Muscle layer of duodenum (tissue), 2 donors: ENCODE measurements at regions not wholly inside any gene's neighbourhood (a gene's known extent, or its start where the extent isn't known, plus 50 kb on each side); places are given as distances from the start of the nearest gene placed in this dataset.

Experiments used
- H3K27ac ChIP-seq: one replicate; pipeline ENCODE4 v1.7.0; 2013; ENCODE audit warnings: mild to moderate bottlenecking, low read length
- H3K27me3 ChIP-seq: one replicate; pipeline ENCODE4 v1.7.0; 2013; ENCODE audit warnings: low read depth, mild to moderate bottlenecking, control low read depth, low read length
- H3K36me3 ChIP-seq, 2 donors: one replicate each; pipeline ENCODE4 v1.7.0; 2013; ENCODE audit warnings: low read length in 2 of 2, control low read depth in 1 of 2, mild to moderate bottlenecking in 1 of 2; ENCODE audit not compliant: insufficient read depth in 2 of 2, control insufficient read depth in 1 of 2
- H3K4me1 ChIP-seq, 2 donors: one replicate each; pipeline ENCODE4 v1.7.0; 2013; ENCODE audit warnings: low read length in 2 of 2, mild to moderate bottlenecking in 2 of 2, control low read depth in 1 of 2, moderate library complexity in 1 of 2; ENCODE audit not compliant: insufficient read depth in 2 of 2, control insufficient read depth in 1 of 2
- H3K4me3 ChIP-seq, 2 donors: one replicate each; pipeline ENCODE4 v1.7.0; 2013; ENCODE audit warnings: low read length in 2 of 2, low read depth in 1 of 2, mild to moderate bottlenecking in 1 of 2
- H3K9me3 ChIP-seq, 2 donors: one replicate each; pipeline ENCODE4 v1.7.0; 2013; ENCODE audit warnings: low read length in 2 of 2, control low read depth in 1 of 2, mild to moderate bottlenecking in 1 of 2; ENCODE audit not compliant: control insufficient read depth in 1 of 2
- donor health status: healthy.

GRCh38 chr6:62570372-62570771 is 284.3 kb upstream of the KHDRBS2 start:
- Histone ChIP-seq H3K36me3 (no peaks in the 10 kb centered on the region), H3K27ac (no peak overlapping the region), H3K27me3 (no peaks in the 10 kb centered on the region), H3K4me3 (no peak overlapping the region), H3K9me3 (no peaks in the 10 kb centered on the region), H3K4me1 (no peaks in the 10 kb centered on the region)

- Histone ChIP-seq H3K27ac (no peak overlapping the region), H3K27me3 (no peaks in the 10 kb centered on the region), H3K9me3 (no peaks in the 10 kb centered on the region), H3K4me3 (no peak overlapping the region), H3K36me3 (no peaks in the 10 kb centered on the region), H3K4me1 (no peaks in the 10 kb centered on the region)
Measured at GRCh38 chr6:62541502-62541901, 255.5 kb upstream of the KHDRBS2 start.

DNA sequence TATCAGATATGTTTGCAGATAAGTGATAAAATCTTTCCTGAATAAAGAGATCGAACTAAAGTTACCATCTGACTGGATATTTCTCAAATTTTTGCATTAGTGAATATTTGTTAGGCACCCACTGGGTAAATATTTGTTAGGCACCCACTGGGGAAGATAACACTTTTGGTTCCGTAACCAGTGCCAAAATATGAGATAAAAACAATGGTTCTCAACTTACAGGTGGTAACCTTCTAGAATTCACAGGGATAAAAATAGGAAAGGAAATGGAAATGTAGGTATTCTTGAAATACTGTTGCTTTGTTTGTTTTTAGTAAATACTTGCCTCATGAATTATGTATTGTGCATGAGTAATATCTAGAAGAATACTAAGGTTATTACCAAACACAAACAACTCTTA is 245.0 kb upstream of the KHDRBS2 start:
- Histone ChIP-seq H3K4me1 (no peaks in the 10 kb centered on the region), H3K27me3 (no peaks in the 10 kb centered on the region), H3K36me3 (no peaks in the 10 kb centered on the region), H3K27ac (no peak overlapping the region), H3K9me3 (peaks cover 3 to 7% of the 10 kb centered on the region in 2 donors), H3K4me3 (no peak overlapping the region)

DNA sequence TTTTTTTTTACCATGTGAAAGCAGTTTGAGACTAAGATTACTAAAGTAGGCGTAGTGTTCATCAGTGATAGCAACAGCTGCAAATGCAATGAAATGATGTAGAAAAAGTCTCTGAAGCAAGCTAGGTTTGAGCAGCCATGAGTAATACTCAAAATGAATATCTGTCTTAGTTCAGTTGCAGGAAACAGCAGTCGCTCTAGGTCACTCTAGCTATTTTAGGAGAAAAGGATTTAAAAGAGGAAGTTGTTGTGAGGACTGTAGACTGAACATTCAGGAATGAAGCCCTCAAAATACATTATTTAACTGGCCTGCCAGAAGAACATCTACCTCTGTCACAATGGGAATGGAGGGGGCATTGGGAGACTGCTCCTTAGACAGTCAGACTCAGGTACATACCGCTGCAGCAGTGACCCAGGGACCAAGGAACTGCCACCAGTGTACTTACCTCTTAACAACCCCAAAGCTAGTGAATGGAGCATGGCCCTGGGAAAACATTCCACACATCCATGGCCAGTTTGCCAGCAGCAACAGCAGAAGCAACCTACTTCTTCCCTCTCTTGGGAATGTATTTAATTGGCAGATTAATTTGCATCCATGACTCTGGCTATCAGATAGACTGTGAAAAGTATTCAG is 243.0 kb upstream of the KHDRBS2 start:
- Histone ChIP-seq H3K27me3 (no peaks in the 10 kb centered on the region), H3K36me3 (no peaks in the 10 kb centered on the region), H3K27ac (no peak overlapping the region)

DNA sequence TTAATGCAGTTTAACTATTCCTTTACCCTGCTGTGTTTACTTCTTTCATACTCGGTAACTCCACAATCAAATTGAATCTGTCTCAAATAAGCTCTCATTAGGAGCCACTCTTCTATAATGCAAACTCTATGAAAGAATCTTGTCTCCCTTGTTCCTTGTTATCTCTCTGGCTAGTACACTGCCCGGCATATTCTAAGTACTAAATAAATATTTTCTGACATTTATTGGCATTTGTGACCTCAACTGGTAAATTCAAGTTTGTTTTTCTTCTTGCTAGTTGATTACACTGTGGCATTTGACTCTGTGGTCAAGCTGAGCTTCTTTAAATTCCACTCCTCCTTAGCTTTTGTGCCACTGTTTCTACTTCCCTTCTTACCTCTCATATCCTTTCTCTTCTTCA is 237.6 kb upstream of the KHDRBS2 start:
- Histone ChIP-seq H3K4me3 (no peak overlapping the region), H3K27ac (no peak overlapping the region), H3K36me3 (no peaks in the 10 kb centered on the region), H3K27me3 (no peaks in the 10 kb centered on the region), H3K4me1 (no peaks in the 10 kb centered on the region), H3K9me3 (no peaks in the 10 kb centered on the region)

More for the DNA sequence above, 243.0 kb upstream of the KHDRBS2 start:
- peaks cover under 1 to 4% of the 10 kb centered on the region in 2 donors for H3K9me3 ChIP-seq
- H3K4me1 ChIP-seq = no peaks in the 10 kb centered on the region
- no peak overlapping the region for H3K4me3 ChIP-seq

DNA sequence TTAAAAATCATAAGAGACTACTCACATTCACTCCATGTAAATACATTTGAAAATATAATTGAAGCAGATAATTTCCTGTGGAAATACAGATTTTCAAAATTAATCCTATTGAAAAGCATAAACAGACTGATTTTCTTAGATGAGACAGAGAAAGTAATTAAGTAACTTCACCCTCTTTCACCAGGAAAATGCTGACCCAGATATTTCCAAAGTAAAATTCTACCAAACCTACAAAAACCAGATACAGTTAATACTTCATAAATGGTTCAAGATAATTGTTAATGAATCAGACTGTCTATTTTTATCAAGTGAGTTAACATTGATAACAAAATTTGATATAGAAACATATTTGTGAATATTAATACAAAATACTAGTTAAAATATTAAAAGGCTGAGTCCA is 233.5 kb upstream of the KHDRBS2 start:
- no peaks in the 10 kb centered on the region for H3K9me3 ChIP-seq
- H3K27ac ChIP-seq = no peak overlapping the region
- no peaks in the 10 kb centered on the region for H3K4me1 ChIP-seq
- H3K4me3 ChIP-seq = no peak overlapping the region
- no peaks in the 10 kb centered on the region for H3K27me3 ChIP-seq
- no peaks in the 10 kb centered on the region for H3K36me3 ChIP-seq

DNA sequence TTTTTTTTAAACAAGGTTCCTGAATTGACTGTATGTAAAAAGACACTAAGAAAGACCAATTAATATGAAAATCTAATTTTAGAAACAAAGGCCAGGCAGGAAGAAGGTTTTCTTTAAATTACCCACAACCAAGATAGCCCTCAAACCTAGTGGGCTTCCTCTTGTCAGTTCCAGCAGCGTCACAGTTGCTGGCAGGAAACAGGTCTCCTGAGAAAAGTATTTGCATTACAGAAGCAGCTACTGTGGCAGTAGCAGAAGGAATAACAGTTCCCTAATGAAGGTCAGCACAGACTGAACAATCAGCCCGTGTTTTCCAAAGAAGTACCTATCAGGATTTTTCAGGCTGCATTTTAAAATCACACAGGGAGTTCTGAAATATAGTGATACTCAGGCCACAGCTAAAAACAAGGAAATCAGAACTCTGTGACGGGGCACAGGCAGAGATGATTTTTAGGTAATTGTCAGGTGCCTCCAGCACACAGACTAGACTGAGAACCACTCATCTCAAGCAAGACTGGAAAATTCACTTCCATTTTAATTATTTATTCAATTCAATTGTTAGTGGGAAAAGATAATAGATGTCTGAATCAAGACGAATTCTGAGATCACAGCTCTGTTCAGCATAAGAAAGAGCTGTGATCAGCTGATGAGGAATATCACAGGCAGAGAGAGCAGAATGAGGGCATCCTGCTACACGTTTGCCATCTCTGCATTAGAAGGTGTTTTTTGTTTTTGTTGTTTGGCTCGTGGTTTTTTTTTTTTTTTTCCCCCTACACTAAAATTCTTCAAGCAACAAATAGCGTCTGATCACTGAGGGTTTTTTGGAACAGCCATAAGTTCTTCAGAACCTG is 230.5 kb upstream of the KHDRBS2 start:
- Histone ChIP-seq H3K36me3 (no peaks in the 10 kb centered on the region), H3K4me1 (no peaks in the 10 kb centered on the region), H3K27ac (no peak overlapping the region), H3K9me3 (no peaks in the 10 kb centered on the region), H3K4me3 (no peak overlapping the region), H3K27me3 (no peaks in the 10 kb centered on the region)

GRCh38 chr6:62492192-62492822 is 206.3 kb upstream of the KHDRBS2 start:
- Histone ChIP-seq H3K27me3 (no peaks in the 10 kb centered on the region), H3K9me3 (no peaks in the 10 kb centered on the region)

DNA sequence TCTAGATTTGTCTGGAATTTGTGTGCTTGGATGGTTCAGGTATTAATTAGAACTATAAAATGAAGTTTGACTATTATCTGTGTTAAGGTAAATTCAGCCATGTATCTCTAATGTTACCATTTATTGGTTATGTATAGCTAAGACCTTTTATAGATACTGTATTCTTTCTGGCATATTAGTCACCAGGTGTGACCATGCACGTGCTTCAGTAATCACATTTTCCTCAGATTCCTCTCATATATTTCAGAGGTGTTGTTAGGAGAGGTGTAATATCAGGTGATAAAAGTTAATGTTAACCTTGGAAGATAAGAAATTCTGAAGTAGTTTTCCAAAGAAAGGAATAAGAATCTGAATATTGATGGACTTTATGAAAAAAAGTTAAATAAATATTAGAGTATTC is 194.5 kb upstream of the KHDRBS2 start:
- Histone ChIP-seq H3K27ac (no peak overlapping the region), H3K9me3 (no peaks in the 10 kb centered on the region), H3K36me3 (no peaks in the 10 kb centered on the region), H3K27me3 (no peaks in the 10 kb centered on the region), H3K4me3 (no peak overlapping the region), H3K4me1 (no peaks in the 10 kb centered on the region)

More at GRCh38 chr6:62492192-62492822, 206.3 kb upstream of the KHDRBS2 start:
- Histone ChIP-seq H3K27ac (no peak overlapping the region), H3K4me3 (no peak overlapping the region), H3K4me1 (no peaks in the 10 kb centered on the region), H3K36me3 (no peaks in the 10 kb centered on the region)

DNA sequence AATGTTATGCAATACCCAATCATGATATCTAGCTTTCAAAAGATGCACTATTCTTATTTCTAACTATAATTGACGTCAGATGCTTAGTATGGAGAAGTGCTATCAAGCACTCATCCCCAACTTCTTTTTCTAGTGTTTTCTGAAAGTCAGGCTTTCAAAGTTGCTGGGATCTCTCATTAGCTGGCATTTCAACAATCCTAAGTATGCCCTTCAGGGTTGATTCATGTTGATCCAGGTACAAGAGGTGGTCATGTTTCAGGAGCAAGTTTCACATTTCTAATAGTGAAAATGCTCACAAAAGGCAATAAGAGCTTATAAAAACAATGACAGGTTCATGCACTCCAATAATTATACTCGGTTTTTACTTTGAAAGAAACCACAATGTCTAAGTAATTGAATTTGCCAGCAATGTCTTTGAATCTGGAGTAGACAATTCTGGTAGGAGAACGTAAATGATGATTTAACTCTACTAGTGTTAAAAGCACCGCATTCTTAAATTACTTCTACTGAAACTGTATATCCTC is 193.7 kb upstream of the KHDRBS2 start:
- H3K4me3 ChIP-seq = no peak overlapping the region
- H3K27ac ChIP-seq = no peak overlapping the region
- no peaks in the 10 kb centered on the region for H3K27me3 ChIP-seq
- H3K4me1 ChIP-seq = no peaks in the 10 kb centered on the region
- no peaks in the 10 kb centered on the region for H3K36me3 ChIP-seq
- no peaks in the 10 kb centered on the region for H3K9me3 ChIP-seq

DNA sequence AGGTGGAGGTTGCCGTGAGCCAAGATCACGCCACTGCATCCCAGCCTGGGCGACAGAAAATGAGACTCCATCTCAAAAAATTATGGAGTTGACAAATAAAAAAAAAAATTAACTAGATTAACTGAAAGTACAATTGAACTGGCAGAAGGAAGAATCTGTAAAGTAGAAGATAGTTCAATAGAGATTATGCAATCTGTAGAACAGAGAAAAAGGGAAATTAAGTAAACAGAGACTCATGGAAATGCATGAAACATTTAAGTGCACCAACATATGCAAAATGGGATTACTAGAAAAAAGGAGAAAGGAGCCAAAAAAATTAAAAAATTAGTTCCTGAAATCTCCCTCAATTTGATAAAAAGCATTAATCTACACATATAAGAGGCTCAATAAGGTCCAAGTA is 188.8 kb upstream of the KHDRBS2 start:
- Histone ChIP-seq H3K27ac (no peak overlapping the region), H3K4me3 (no peak overlapping the region), H3K4me1 (no peaks in the 10 kb centered on the region), H3K27me3 (no peaks in the 10 kb centered on the region), H3K9me3 (no peaks in the 10 kb centered on the region), H3K36me3 (no peaks in the 10 kb centered on the region)
